WI38 (cell line): ENCODE measurements at regions not wholly inside any gene's neighbourhood (a gene's known extent, or its start where the extent isn't known, plus 50 kb on each side); places are given as distances from the start of the nearest gene placed in this dataset.
A peak's percentile ranks its signal among the peaks of the same experiment; 100 is the strongest.

Experiments
- H3K4me3 ChIP-seq: 2 replicates; pipeline ENCODE4 v1.5.1; 2011; ENCODE audit warnings: low read depth, mild to moderate bottlenecking, control low read depth, low read length
- TF ChIP-seq, protein P1 (sequence below): IDR thresholded peaks from 2 replicates; pipeline ENCODE4 v1.5.1; 2012; ENCODE audit warnings: low read depth, mild to moderate bottlenecking, control low read depth, low read length

DNA sequence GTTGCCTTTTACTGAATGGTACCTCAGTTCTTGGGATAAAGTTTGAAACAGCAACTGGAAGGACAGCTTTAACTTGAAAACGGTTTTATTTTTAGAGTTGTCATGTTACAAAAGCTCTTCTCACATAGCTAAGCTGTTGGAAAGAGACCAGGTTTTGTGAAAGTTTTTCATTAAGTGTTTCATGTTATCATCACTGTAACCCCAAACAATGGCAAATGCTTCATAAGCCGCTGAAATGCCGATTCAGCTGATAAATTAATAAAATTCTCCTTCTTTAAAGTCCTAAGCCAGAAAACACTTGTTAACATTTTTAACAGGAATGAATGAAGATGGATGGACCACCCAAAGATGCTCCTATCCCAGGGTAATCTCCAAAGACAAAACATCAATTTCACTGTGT lies 76.1 kb upstream of the IRF2 start:
- H3K4me3 ChIP-seq: no peak overlapping the region
- TF ChIP-seq, protein P1, sequence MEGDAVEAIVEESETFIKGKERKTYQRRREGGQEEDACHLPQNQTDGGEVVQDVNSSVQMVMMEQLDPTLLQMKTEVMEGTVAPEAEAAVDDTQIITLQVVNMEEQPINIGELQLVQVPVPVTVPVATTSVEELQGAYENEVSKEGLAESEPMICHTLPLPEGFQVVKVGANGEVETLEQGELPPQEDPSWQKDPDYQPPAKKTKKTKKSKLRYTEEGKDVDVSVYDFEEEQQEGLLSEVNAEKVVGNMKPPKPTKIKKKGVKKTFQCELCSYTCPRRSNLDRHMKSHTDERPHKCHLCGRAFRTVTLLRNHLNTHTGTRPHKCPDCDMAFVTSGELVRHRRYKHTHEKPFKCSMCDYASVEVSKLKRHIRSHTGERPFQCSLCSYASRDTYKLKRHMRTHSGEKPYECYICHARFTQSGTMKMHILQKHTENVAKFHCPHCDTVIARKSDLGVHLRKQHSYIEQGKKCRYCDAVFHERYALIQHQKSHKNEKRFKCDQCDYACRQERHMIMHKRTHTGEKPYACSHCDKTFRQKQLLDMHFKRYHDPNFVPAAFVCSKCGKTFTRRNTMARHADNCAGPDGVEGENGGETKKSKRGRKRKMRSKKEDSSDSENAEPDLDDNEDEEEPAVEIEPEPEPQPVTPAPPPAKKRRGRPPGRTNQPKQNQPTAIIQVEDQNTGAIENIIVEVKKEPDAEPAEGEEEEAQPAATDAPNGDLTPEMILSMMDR: no peak

DNA sequence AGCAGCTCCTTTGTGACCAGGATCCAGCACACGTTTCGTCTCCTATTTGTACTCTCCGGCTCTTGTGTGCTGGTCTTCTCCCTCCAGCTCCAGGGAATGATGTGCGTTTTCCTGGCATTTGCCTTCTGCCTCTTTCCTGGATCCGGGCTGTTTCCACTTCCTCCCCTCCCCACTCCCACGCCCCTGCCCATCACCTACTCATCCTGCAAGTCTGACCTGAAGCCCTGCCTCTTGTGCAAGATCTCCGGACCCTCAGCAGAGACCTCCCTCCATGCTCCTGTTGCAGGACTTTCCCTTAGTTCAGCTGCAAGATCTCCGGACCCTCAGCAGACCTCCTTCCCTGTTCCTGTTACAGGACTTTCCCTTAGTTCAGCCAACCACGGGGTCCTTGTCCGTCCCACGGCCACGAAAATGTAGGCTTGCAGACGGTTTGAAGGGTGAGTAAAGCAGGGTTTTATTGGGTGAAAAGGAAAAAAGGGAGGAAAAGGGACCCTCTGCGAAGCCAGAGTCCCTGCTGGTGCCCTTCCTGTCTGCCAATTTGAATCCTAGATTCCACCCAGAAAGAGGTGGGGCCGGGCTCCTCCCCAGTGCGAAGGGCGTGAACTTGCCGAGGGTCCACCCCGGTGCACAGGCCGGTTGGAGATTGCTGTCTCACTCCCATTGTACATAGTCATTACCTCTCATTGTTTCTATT lies 74.4 kb upstream of the IRF2 start:
- TF ChIP-seq, protein P1: no peak
- H3K4me3 ChIP-seq: no peak overlapping the region

DNA sequence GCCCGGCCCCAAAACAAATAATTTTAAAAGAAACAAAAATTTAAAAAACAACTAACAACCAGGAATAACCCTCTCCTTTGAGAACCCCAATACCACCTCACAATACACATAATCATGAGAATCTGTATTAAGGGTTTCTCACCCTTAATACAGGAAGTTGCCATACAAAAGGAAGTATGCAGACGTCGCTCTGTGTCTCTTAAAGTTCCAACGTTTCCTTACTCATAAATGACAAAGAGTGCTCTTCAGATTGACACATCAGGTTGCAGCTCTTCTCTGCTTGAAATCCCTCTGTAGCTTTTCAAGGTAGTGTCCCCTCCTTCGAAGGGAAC lies 73.9 kb upstream of the IRF2 start:
- no peak overlapping the region for H3K4me3 ChIP-seq
- TF ChIP-seq, protein P1: no peak

DNA sequence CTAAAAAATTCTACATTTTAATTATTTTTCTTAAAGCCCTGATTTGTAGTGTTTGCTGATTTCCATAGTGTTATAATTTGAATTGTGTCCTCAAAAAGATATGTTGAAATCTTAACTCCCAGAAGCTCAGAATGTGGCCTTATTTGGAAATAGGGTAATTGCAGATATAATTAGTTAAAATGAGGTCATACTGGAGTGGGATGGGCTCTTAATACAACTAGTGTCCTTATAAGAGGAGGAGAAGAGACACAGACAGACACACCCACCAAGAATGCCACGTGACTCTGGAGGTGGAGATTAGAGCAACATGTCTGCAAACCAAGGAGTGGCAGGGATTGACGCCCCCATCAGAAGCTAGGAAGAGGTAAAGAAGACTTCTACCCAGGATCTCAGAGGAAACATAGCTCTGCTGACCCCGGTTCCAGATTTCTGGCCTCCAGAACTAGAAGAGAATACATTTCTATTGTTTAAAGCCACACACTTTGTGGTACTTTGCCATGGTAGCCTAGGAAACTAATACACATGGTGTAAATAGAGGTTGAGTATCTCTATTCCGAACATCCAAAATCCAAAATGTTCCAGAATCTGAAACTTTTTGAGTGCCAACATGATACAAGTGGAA lies 70.5 kb upstream of the IRF2 start:
- TF ChIP-seq, protein P1: no peak
- H3K4me3 ChIP-seq: no peak overlapping the region

DNA sequence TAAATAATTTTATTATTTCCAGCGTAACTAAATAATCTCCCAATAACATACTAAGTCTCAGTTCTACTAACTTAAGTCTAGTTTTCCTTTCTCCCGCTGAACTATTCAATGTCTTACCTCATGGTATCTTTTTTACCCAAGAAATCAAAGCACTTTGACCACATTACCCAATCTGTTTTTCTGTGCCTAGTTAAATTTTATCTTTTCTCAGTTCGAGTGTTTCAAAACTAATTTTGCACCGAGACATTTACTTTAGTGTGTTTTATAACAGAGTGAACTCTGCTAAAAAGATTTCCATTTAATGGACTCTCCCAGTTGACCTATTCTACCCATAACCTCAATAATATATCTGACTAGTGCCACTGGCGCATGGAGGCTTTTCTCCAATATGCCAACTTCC lies 67.6 kb upstream of the IRF2 start:
- H3K4me3 ChIP-seq: no peak overlapping the region
- TF ChIP-seq, protein P1: no peak

DNA sequence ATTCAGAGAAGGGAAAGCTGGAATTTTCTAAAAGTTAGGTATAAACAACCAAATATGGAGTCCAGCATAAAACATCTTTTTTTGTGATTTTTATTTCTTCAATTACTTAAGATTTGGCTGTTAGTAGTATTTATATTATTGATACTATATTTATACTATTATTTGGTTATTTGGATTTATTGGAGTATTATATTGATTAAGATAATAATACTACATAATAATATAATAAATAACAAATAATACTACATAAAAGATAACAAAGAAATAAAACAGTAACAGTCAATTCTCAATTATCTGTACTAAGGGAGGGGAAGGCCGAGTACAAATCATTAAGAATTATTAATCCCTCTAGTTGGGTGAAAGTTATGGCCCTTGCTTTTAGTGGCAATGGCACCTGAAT lies 66.0 kb upstream of the IRF2 start:
- H3K4me3 ChIP-seq: no peak overlapping the region
- TF ChIP-seq, protein P1: no peak

DNA sequence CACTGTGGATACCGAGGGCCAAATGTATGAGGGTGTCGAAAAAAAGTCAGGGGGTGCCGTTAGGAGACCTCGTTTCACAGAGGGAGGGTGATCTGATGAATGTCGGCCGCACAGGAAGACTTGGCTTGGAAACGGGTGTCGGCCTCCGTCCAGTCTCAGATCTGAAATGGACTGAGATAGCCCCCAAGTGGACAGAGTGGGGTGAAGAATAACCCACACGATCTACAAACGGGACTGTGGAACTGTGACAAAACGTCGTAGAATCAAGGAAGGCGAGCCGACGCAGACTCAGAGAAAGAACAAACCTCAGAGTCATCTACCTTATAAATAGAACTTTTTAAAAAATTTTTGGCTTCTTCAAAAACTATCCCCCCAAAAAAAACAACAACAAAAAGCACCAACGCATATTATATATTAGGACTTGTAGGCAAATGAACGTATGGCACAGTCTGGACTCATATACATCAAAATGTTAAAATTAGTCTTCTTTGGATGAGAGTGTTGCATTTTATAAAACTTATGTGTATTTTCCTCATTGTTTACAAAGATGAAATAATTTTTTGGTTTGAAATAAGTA lies 63.8 kb upstream of the IRF2 start:
- TF ChIP-seq, protein P1: peak; percentile 60
- H3K4me3 ChIP-seq: peak overlapping the region; percentile 87
